Amniotic epithelial cell (primary cell): ENCODE measurements at regions not wholly inside any gene's neighbourhood (a gene's known extent, or its start where the extent isn't known, plus 50 kb on each side); places are given as distances from the start of the nearest gene placed in this dataset.

ENCODE experiments used
- DNase-seq: peaks from one replicate; pipeline ENCODE4 v3.0.0-alpha.2; 2010; ENCODE audit warnings: low read depth

DNA sequence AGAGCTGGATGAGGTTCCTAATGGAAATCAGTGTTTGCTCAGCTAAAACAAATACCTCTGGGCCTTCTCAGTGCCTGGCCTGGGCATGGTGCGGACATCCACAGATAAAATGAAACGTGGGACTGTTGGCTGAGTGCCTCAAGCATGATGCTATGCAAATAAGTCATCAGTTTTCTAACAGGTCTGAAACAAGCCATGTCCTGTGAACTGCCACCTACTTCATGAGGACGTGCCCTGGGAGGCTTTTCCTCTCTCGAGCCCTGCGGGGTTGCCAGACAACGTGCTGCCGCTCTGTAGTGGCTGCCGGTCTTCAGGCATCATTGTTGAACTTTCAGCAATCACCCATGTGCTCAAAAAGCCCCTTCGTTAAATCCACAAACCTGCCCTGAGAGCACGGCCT, 240.4 kb upstream of the IRX2 start:
- DNase-seq, result no peak

DNA sequence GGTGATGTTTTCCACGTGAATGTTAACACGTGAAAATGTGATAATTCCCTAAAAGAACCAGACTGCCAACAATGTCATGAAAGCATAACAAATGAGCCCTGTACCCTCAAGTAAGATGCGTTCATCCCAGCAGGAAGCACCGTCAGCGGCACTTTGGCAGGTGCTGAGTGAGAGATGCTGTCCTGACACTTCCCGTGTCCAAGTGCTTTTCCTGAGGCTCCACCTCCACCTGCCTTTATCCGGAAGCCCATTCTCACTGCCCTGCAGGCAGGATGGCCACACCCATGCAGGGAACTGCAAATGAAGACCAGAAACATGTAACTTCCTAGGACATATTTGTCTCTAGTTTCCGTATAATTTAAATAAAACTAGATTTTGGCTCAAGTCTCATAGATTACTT, 238.0 kb upstream of the IRX2 start:
- DNase-seq, result no peak

DNA sequence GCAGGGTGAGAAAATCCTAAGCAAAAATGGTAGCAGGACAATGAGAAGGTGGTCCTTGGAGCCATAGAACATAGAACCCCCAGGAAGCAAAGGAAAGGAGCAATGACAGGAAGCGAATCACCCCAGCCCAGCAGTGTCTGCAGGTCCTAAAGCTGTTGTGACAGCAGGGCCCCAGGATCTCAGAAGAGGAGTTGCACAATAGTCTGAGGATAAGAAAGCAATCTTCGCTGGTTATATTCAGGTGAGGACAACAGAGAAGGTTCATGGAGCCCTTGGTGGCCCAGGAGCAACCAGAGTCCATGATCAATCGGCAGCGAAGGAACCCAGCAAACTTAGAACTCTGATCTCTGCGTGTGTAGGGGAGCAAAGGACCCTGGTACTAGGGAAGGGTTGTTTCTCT, 234.8 kb upstream of the IRX2 start:
- DNase-seq, result no peak

DNA sequence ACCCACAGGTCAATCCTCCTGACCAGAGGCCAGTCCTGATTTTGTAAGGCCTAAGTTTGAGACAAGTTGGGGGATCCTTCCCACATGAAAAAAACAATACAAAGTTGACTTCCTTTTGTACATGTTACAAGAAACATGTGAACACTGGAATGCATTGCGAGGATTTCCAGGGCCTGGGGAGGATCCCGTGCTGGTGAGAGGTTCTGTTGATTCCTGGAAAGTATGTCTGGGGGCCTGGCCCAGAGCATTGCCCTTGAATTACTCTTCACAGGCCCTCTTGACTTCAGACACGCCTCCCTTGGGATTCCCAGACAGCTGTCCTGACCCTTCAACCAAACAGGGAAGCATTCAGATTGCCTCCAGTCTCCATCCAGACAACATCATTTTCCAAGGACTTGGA, 234.2 kb upstream of the IRX2 start:
- no peak for DNase-seq

DNA sequence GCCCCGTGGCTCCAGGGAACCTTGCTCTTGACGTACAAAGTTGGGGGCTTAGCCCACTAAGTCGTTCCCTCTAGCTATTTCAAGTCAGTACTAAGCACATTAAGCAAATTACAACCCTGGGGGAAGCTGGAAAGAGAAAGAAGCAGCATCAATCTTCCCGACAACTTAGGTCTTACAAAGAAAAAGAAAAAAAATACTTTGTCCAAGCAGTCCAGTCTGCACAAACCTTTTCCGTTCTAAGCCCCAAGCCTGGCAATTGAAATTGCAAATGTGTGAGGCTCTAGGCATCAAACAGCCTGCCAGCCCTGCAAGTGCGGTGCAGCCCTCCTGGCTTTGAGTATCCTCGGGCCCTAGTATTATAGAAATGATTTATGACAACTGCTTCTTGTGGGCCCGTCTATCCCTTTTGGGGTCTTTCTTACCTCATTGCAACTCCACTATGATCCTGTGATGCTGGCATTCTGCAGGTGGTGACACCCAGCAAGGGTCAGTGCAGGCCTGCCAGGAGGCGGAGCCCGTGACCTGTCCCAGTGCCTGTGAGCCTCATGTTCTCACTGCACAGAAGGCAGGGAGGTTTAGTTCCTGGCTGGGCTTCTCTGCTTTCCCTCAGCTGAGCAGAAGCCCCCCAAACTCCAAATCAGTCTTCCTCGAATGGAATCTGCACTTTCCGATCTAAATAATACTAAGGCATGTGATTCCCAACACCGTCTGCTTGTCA, 232.3 kb upstream of the IRX2 start:
- no peak for DNase-seq

DNA sequence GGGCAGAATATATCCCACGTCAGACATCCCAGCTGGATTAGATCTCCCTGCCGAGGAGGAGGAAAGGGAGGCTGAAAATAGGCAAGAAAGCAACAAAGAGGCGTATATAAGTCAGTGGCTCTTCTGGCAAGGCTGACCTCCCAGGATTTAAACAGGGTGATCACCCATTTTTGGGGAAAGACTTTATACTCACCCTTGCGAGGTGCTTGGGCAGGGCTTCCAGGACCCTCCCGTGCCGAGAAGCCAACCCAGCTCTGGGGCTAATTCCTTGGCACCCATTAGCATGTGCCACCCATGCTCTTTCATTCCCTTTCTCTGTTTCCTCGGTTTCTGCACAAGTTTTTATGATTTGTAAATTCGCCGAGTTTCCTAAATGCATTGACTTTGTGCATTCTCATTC, 230.2 kb upstream of the IRX2 start:
- DNase-seq, result no peak

DNA sequence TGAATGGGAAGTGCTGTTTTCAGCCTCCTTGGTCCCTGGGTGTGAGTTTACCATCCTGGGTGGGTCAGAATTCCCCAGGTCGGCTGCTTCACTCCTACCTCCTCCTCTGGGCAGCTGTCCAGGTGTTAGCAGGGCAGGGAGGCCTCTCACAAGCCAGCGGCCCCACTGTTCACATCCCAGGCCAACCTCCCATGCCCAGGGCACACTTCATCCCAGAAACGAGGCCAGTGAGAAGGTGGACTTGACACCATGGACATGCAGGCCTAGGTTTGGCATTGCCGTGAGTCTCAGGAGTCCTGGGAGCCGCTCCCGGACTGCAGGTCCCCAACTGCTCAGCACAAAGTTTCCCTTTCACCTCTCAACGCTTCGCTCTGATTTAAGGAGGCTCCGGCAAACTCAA, 229.6 kb upstream of the IRX2 start:
- DNase-seq, result no peak

DNA sequence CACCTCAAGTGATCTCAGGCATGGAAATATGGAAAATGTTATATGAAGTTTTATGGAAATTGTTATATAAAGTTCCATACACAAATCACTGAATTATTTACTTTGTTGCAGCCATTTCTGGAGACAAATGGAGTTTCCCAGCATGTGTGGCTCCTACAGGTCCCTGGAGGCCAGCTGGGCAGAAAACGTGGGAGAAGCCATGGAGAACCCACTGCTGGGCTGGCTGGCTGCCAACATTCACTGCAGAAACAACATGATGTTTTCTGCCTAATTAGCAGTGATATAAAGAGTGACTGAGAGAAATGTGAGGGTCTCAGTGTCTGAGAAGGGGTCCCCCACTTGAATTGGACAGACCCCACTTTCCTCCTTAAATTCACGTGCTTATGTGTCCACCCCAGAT, 208.8 kb upstream of the IRX2 start:
- no peak for DNase-seq

DNA sequence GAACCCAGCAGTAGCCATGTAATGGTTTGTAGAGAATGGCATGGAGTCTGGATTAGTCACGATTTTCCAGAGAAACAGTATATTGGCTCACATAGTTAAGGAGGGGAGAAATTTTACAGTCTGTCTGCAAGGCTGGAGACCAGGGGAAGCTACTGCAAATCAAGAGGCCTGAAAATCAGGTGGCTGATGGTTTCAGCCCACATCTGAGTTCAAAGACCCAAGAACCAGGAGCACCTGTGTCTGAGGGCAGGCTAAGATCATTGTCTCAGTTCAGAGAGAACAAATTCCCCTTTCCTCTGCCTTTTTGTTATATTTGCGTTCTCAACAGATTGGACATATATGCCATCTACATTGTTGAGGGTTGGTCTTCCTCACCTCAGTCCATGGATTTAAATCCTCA, 207.5 kb upstream of the IRX2 start:
- no peak for DNase-seq

DNA sequence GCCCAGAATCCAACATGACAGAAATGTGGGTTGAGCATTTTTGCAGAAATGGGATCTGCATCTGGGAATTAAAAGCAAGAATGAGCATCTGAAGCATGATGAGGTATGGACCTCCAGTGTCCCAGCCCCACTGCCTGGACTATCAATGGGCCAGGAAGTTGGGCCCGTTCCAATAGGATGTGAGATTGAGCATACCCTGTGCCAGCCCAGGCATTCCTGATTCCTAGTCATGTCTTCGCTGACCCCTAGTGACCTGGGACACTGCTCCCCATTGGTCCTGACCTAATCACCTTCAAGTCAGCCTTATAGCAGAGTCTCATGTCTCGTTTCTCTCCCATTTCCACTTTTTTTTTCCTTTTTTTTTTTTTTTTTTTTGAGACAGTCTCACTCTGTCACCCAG, 197.4 kb upstream of the IRX2 start:
- DNase-seq, result no peak

DNA sequence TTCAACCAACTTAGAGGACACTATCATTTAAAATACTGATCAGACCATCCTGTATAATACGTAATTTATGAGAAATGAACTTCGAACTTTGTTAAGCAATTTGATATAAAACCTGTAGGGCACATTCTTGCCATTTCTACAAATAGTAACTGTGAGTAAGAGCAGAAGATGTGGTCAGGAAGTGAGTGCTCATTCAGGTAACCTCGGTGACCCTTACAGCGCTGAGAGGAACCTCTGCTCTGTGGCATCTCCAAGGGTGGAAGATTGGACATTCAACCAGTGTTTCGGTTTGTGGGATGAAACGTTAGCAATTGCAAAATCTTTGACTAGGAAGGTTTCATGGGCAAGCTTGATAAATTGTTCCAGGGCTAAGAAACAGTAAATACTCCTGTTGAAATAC, 194.8 kb upstream of the IRX2 start:
- DNase-seq, result no peak

DNA sequence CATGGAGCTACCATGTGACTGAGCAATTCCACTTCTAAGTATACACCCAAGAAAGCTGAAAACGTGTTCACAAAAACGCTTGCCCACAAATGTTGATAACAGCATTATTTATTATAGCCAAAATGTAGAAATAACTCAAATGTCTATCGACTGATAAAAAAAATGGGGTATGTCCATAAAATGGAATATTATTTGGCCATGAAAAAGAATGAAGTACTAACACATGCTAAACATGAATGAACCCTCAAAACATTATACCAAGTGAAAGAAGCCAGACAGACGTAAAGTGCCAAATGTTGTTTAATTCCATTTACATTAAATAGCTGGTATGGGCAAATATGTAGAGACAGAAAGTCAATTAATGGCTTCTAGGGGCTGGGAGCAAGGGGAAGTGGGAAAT, 184.9 kb upstream of the IRX2 start:
- DNase-seq, result no peak

DNA sequence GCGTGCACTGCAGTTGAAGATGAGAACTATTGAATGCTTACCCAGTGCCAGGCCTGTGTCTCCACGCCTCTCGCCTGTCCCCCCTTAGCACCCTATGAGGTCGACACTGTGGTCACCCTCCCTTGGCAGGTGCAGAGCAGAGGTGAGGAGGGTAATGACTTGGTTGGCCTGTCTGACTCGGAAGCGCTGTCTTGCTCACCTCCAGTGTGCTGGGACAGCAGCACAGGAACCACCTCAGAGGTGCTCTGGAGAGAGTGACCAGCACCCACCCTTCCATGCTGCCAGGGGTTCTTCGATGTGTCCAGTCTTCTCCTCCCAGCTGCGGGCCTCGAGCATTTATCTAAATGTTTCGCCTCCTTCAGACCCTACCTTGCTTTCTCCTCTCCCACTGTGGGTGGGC, 178.3 kb upstream of the IRX2 start:
- no peak for DNase-seq

DNA sequence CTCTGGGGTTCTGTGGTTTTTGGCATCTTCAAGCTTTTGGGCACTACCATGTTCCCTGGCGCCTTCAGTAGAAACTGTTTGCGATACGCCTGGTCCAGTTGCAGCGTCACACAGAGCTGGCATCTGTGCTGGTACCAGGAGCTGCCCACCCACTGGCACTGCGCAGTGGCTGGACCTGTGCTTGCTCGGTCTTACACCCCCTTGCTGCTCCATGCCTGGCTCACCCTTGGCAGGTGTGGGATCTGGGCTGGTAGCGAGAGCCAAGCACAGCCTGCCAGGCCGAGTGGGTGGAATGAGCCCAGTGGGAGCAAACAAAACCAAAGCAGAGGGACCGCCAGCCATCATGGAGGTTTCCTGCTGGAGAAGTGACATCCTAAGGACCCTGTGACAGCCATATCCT, 170.2 kb upstream of the IRX2 start:
- DNase-seq, result no peak

DNA sequence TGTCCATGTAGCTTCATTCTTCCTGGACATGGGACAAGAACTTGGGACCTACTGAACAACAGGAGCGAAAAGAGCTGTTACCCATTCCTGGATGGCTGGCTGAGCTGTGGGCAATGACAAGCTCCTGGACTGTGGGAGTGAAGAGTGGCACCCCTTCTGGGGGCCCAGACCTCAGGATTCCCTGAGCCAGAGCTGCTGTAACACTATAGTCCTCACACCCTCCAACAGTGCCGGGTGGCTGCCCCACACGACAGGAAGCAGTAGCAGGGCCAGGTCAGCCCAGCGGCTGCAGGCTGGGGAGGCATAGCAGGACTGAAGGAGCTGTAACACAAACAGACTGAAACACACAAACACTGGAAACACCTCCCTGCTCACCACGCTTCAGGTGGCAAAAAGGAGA, 169.7 kb upstream of the IRX2 start:
- no peak for DNase-seq

DNA sequence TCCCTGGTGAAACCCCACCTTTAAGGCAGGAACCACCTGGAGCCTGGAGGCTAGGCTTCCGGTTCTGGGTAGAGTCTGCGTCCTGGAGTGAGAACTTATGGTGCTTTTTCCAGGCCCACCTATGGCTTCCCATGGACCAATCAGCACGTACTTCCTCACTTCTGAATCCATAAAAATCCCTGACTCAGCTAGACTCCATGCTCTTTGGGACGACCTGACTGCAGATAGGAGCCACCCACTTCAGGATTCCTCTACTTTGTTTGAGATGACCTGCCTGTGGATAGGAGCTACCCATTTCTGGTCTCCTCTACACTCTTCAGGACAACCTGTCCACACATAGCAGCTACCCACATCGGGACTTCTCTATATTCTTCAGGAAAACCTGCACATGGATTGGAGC, 168.8 kb upstream of the IRX2 start:
- no peak for DNase-seq

DNA sequence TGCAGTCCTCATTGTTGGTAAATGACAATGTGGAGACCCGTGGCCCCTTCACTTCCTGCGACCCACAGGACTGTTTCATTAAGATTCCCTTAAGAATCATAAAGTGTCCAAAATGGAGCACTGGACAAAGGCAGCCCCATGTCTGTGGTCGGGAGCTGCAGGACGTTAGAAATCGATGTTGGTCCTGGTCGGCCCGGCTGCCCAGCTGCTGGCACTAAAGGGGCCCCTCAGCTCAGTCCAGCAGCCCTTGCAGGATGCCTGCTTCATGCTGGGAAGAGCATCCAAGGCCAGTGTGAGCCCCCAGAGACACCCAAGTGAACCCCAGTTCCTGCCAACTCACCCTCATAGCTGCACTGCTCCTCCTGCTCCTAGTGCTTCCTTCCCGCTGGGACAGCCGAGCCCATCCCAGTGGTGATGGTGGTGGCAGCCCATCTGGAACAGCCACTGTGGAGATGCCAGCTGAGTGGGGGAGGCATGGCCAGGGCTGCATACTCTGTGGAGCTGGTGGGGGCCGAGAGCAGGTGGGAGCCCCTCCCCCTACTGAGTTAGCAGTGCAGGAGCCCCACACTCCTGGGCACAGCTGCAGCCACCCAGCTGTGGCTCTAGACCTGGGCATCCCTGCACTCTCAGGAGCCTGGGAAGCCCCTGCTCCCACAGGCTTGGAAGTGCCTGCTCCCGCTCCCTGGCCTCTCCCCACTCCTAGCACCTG, 168.0 kb upstream of the IRX2 start:
- DNase-seq, result no peak

DNA sequence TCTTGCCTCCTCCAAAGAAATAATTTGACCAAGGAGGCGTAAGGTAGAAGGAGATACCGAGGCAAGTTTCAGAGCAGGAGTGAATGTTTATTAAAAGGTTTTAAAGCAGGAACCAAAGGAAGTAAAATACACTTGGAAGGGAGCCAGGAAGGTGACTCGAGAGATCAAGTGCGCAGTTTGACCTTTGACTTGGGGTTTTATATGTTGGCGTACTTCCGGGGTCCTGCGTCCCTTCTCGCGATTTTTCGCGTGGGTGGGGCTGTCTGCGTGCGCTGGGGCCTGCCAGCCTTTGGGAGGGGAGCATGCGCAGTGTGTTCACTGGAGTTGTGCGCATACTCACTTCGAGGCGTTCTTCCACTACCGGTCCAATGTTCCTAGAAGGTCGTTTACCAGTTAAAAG, 166.0 kb upstream of the IRX2 start:
- DNase-seq, result no peak

DNA sequence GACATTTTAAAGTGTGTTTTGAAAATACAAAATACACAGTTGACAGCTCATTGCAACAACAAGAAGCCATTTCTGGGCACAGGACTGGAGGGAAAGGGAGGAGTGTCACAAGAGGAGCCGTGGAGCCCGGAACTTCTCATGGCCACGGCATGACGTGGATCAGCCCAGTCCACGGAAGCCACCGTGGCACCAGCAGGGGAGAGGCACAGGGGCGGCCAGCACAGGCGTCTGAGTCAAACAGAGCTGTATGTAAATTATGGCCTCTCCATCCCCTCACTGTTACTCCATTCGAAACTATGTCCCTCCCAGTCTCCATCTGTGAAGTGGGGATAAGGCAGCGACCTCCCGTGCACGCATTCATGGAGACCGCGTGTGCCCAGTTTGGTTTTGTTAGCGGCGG, 165.6 kb upstream of the IRX2 start:
- DNase-seq, result no peak

DNA sequence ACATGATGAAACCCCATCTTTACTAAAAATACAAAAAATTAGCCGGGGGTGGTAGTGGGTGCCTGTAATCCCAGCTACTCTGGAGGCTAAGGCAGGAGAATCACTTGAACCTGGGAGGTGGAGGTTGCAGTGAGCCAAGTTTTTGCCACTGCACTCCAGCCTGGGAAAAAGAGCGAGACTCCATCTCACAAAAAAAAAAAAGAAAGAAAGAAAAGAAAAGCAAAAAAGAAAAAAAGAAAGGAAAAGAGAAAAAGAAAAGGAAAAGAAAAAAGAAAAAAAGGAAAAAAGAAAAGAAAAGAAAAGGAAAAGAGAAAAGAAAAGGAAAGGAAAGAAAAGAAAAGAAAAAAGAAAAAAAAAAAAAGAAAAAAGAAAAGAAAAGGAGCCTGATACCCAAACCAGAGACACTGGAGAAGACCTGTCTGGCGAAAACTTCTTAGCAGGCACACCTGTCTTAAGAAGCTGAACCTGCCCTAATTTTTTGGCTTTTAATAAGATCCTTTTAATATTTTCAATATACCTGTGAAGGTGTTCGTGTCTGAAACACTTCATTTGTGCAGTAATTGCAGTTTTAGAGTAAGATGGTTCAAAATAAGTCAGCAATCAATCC, 164.7 kb upstream of the IRX2 start:
- DNase-seq, result no peak

DNA sequence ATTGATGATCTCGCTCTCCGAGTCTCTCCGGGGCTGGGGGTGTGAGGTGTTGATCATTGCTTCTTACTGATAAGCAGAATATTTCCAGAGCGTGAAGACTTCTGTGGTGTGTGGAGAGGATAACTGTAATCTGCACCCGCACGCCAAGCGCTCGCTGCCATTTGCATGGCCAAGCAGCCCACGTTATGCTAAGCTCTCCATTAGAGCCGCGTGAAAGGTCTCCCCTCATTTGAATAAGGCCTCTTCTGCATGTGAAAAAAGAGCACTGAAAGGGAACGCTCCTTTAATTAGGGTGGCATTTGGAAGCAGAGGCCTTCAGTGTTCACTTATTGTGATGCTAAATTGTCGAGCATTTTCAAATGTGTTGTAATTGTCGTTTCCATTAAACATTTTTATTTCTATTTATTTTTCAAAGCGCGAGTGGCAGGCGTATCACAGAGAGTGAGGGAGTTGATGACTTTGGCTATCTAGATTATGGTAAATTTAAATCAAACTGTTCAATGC, 163.6 kb upstream of the IRX2 start:
- DNase-seq, result no peak

DNA sequence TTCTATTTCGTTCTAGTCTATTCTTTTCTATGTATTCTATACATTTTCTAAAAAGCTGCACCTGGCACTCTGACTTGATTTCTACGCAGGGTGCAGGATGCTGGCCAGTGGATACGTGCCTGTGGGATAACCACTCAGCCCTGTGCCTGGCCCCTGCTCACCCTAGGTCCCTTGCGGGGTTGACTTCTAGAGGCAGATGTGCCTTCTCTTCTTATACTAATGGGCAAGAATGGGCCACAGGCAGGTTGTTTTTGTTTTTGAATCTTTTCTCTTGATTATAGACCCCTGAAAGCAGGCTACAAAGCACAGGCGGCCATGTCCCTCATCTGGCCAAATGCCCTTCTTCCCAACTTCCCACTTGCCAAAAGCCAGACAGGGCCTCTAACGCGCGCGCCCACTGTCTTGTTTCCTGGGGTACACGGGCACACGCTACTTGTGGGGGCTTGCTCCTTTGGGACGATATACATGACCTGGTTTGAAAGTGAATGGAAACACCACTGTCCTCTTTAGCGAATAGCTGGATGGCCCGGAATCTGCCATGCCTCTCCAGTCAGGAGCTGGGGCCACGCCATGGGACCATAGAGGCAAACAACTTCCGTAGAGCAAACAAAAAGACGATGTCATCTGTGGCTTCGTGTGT, 162.7 kb upstream of the IRX2 start:
- DNase-seq, result no peak

DNA sequence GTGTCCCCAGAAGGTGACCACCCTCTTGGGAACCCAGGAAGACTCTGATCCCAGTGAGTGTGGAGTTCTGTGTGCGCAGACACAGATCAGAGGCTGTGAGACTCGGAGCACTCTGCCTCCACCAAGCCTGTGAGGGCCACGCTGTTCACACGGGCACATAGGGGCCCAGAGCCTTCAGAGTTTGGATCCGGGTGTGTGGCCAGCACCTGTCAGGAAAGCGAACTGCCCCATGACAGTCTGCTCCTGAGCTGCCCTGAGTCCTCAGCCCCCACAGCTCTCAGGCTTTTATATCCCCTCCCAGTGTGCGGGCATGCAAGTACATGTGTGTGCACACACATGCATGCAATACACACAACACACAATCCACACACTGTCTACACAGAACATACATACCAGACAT, 161.8 kb upstream of the IRX2 start:
- DNase-seq, result no peak
